SK-N-SH treated with all-trans-retinoic acid at 6 μM for 48 hours (cell line): ENCODE measurements at regions not wholly inside any gene's neighbourhood (a gene's known extent, or its start where the extent isn't known, plus 50 kb on each side); places are given as distances from the start of the nearest gene placed in this dataset.

Source experiments
- ATAC-seq: fragments of 200-7000 bp; cut with Tn5 transposase; 3 replicates; pipeline ENCODE4 v1.9.1; 2020; ENCODE audit warnings: mild to moderate bottlenecking, moderate library complexity
- ARNTL ChIP-seq: fragments of 450-650 bp; formaldehyde crosslinking; IDR thresholded peaks from 2 replicates; pipeline ENCODE4 v1.5.0; 2020; ENCODE audit warnings: low read depth, mild to moderate bottlenecking, moderate library complexity, borderline replicate concordance
- BACH2 ChIP-seq: fragments of 250-450 bp; sonication (Bioruptor Pico); IDR thresholded peaks from 2 replicates; pipeline ENCODE4 v1.9.0; 2021; ENCODE audit warnings: mild to moderate bottlenecking, borderline replicate concordance
- CREB5 ChIP-seq: fragments of 250-450 bp; sonication (Bioruptor Pico); IDR thresholded peaks from 2 replicates; pipeline ENCODE4 v1.5.1; 2020; ENCODE audit warnings: low read depth, mild to moderate bottlenecking, moderate library complexity
- CSDC2 ChIP-seq: fragments of 250-450 bp; sonication (Bioruptor Pico); IDR thresholded peaks from 2 replicates; pipeline ENCODE4 v1.5.0; 2020; ENCODE audit warnings: mild to moderate bottlenecking, moderate library complexity
- CSRNP3 ChIP-seq: fragments of 250-450 bp; sonication (Bioruptor Pico); IDR thresholded peaks from 2 replicates; pipeline ENCODE4 v1.5.1; 2021; ENCODE audit warnings: mild to moderate bottlenecking, moderate library complexity
- ESRRG ChIP-seq: fragments of 250-450 bp; sonication (Bioruptor Pico); IDR thresholded peaks from 2 replicates; pipeline ENCODE4 v1.6.1; 2021; ENCODE audit warnings: mild to moderate bottlenecking
- GLIS3 ChIP-seq: fragments of 250-450 bp; sonication (Bioruptor Pico); IDR thresholded peaks from 2 replicates; pipeline ENCODE4 v1.5.0; 2020; ENCODE audit warnings: mild to moderate bottlenecking, moderate library complexity
- ISL1 ChIP-seq: fragments of 250-450 bp; sonication (Bioruptor Pico); IDR thresholded peaks from 2 replicates; pipeline ENCODE4 v2.1.2; 2022; ENCODE audit warnings: mild to moderate bottlenecking, moderate library complexity
- OSR1 ChIP-seq: fragments of 250-450 bp; sonication (Bioruptor Pico); IDR thresholded peaks from 2 replicates; pipeline ENCODE4 v1.8.0; 2022; ENCODE audit warnings: moderate library complexity, mild to moderate bottlenecking, inconsistent platforms
- POU6F1 ChIP-seq: fragments of 250-450 bp; sonication (Bioruptor Pico); IDR thresholded peaks from 2 replicates; pipeline ENCODE4 v1.8.0; 2021; ENCODE audit warnings: low read depth, mild to moderate bottlenecking, moderate library complexity, borderline replicate concordance
- PPARA ChIP-seq: fragments of 250-450 bp; sonication (Bioruptor Pico); IDR thresholded peaks from 2 replicates; pipeline ENCODE4 v1.5.0; 2020; ENCODE audit warnings: mild to moderate bottlenecking, borderline replicate concordance
- RARB ChIP-seq: fragments of 250-450 bp; sonication (Bioruptor Pico); IDR thresholded peaks from 2 replicates; pipeline ENCODE4 v1.8.0; 2021; ENCODE audit warnings: mild to moderate bottlenecking, moderate library complexity
- SNAI2 ChIP-seq: fragments of 250-450 bp; sonication (Bioruptor Pico); IDR thresholded peaks from 2 replicates; pipeline ENCODE4 v1.5.0; 2020; ENCODE audit warnings: mild to moderate bottlenecking, moderate library complexity
- TCF4 ChIP-seq: fragments of 250-450 bp; sonication (Bioruptor Pico); IDR thresholded peaks from 2 replicates; pipeline ENCODE4 v1.8.0; 2021; ENCODE audit warnings: mild to moderate bottlenecking, moderate library complexity, borderline replicate concordance
- TOX ChIP-seq: fragments of 250-450 bp; sonication (Bioruptor Pico); IDR thresholded peaks from 2 replicates; pipeline ENCODE4 v1.8.0; 2021; ENCODE audit warnings: mild to moderate bottlenecking, moderate library complexity, borderline replicate concordance
- TSHZ2 ChIP-seq: fragments of 250-450 bp; sonication (Bioruptor Pico); IDR thresholded peaks from 2 replicates; pipeline ENCODE4 v1.5.0; 2020; ENCODE audit warnings: mild to moderate bottlenecking, moderate library complexity
- ZC3H10 ChIP-seq: fragments of 250-450 bp; sonication (Bioruptor Pico); IDR thresholded peaks from 2 replicates; pipeline ENCODE4 v1.5.1; 2021; ENCODE audit warnings: mild to moderate bottlenecking, moderate library complexity
- ZFP30 ChIP-seq: fragments of 450-650 bp; formaldehyde crosslinking; IDR thresholded peaks from 2 replicates; pipeline ENCODE4 v1.5.0; 2022; ENCODE audit warnings: mild to moderate bottlenecking, moderate library complexity
- ZNF565 ChIP-seq: fragments of 450-650 bp; formaldehyde crosslinking; conservative IDR thresholded peaks from 2 replicates; pipeline ENCODE4 v1.5.0; 2020; ENCODE audit warnings: low read depth, mild to moderate bottlenecking, moderate library complexity
- ZNF70 ChIP-seq: fragments of 450-650 bp; formaldehyde crosslinking; IDR thresholded peaks from 2 replicates; pipeline ENCODE4 v1.5.0; 2020; ENCODE audit warnings: mild to moderate bottlenecking, moderate library complexity
- ZNF8 ChIP-seq: fragments of 450-650 bp; formaldehyde crosslinking; IDR thresholded peaks from 2 replicates; pipeline ENCODE4 v1.5.0; 2020; ENCODE audit warnings: mild to moderate bottlenecking, moderate library complexity

GRCh38 chr7:19290066-19290465, 144.8 kb upstream of the FERD3L start:
- no peak for ATAC-seq
- TF ChIP-seq OSR1 (CRISPR knock-in tag) (no peak), ZC3H10 (CRISPR knock-in tag) (no peak), ZFP30 (CRISPR knock-in tag) (no peak), BACH2 (CRISPR knock-in tag) (no peak), ZNF565 (CRISPR knock-in tag) (no peak), TSHZ2 (no peak), CSDC2 (no peak), TOX (no peak), PPARA (CRISPR knock-in tag) (no peak), ARNTL (CRISPR knock-in tag) (no peak), CREB5 (CRISPR knock-in tag) (no peak), SNAI2 (CRISPR knock-in tag) (no peak), GLIS3 (CRISPR knock-in tag) (no peak), ISL1 (CRISPR knock-in tag) (no peak), ZNF70 (no peak), POU6F1 (CRISPR knock-in tag) (no peak), ESRRG (CRISPR knock-in tag) (no peak), TCF4 (CRISPR knock-in tag) (no peak), RARB (CRISPR knock-in tag) (no peak)

GRCh38 chr7:19284596-19285300, 139.5 kb upstream of the FERD3L start:
- no peak for ATAC-seq

GRCh38 chr7:19284136-19284535, 138.9 kb upstream of the FERD3L start:
- ATAC-seq, result no peak
- no peak for TF ChIP-seq TCF4 (CRISPR knock-in tag)
- no peak for TF ChIP-seq ZNF8 (CRISPR knock-in tag)
- TF ChIP-seq CSDC2, result no peak
- TF ChIP-seq SNAI2 (CRISPR knock-in tag), result no peak
- no peak for TF ChIP-seq ZNF565 (CRISPR knock-in tag)
- no peak for TF ChIP-seq CSRNP3 (CRISPR knock-in tag)
- no peak for TF ChIP-seq ZFP30 (CRISPR knock-in tag)
- TF ChIP-seq ZNF70, result no peak
- no peak for TF ChIP-seq ISL1 (CRISPR knock-in tag)
- no peak for TF ChIP-seq ESRRG (CRISPR knock-in tag)
- TF ChIP-seq ZC3H10 (CRISPR knock-in tag), result no peak
- TF ChIP-seq PPARA (CRISPR knock-in tag), result no peak
- TF ChIP-seq POU6F1 (CRISPR knock-in tag), result no peak

More at GRCh38 chr7:19284596-19285300, 139.5 kb upstream of the FERD3L start:
- TF ChIP-seq SNAI2 (CRISPR knock-in tag), result no peak
- TF ChIP-seq CSDC2, result no peak
- no peak for TF ChIP-seq ZNF565 (CRISPR knock-in tag)
- TF ChIP-seq TOX, result no peak
- no peak for TF ChIP-seq GLIS3 (CRISPR knock-in tag)
